Psoas muscle (tissue), 7 donors: ENCODE measurements at regions not wholly inside any gene's neighbourhood (a gene's known extent, or its start where the extent isn't known, plus 50 kb on each side); places are given as distances from the start of the nearest gene placed in this dataset.

Source experiments
- ATAC-seq, 4 donors: fragments of 200-7000 bp; cut with Tn5 transposase; one replicate each; pipeline ENCODE4 v1.9.1; 2020; ENCODE audit warnings: moderate library complexity in 3 of 4, mild to moderate bottlenecking in 2 of 4
- DNase-seq, 2 donors: peaks; one replicate each; pipeline ENCODE4 v3.0.0-alpha.2; 2020
- H3K27ac ChIP-seq: fragments of 200-600 bp; one replicate; pipeline ENCODE4 v1.8.0; 2022
- H3K27me3 ChIP-seq, 3 donors: fragments of 200-600 bp in 1 of 3; one replicate each; pipeline versions ENCODE4 v1.6.1 to v1.8.0; 2013 to 2022; ENCODE audit warnings: low read length in 2 of 3, mild to moderate bottlenecking in 2 of 3, moderate library complexity in 1 of 3; ENCODE audit not compliant: insufficient read depth in 3 of 3
- H3K36me3 ChIP-seq, 2 donors: fragments of 200-600 bp in 1 of 2; one replicate each; pipeline versions ENCODE4 v1.6.1 to v1.8.0; 2013 to 2022; ENCODE audit warnings: low read depth in 1 of 2, mild to moderate bottlenecking in 1 of 2, moderate library complexity in 1 of 2; ENCODE audit not compliant: insufficient read depth in 1 of 2
- H3K4me1 ChIP-seq: fragments of 200-600 bp; one replicate; pipeline ENCODE4 v1.8.0; 2022
- H3K4me3 ChIP-seq: fragments of 200-600 bp; one replicate; pipeline ENCODE4 v1.8.0; 2022; ENCODE audit warnings: mild to moderate bottlenecking
- H3K9me3 ChIP-seq: fragments of 200-600 bp; one replicate; pipeline ENCODE4 v1.8.0; 2022
- WGBS, 3 donors: extraction: QIAGEN DNeasy Blood & Tissue Kit; methylation state at CpG; one replicate each; pipeline versions ENCODE4 v1.1.6 to v1.1.7; 2013; 5-methylcytosine and 5-hydroxymethylcytosine counted together
- intact Hi-C, 2 donors: fragments of 100-400 bp; cut with DNase I; formaldehyde crosslinking; loops; one replicate each; pipeline versions ENCODE4 v1.11.0 to v1.14.2; 2022
- TF ChIP-seq, protein P1 (sequence below): fragments of 200-600 bp; IDR thresholded peaks from one replicate; pipeline ENCODE4 v1.8.0; 2022; ENCODE audit warnings: antibody characterized with exemption
- donor health status: healthy with polysubstance abuse.
- donor health status: DM: no; HTN: no; CAD: no; lungs with moderate emphysema.
- donor health status: Bipolar disorder and iron deficiency.
- donor health status: healthy.
- donor health status: DM: yes; HTN: yes; CAD: no.
- donor health status: DM: no; HTN: no; CAD: no.
- donor health status: DM: yes; HTN: yes; CAD: no.

DNA sequence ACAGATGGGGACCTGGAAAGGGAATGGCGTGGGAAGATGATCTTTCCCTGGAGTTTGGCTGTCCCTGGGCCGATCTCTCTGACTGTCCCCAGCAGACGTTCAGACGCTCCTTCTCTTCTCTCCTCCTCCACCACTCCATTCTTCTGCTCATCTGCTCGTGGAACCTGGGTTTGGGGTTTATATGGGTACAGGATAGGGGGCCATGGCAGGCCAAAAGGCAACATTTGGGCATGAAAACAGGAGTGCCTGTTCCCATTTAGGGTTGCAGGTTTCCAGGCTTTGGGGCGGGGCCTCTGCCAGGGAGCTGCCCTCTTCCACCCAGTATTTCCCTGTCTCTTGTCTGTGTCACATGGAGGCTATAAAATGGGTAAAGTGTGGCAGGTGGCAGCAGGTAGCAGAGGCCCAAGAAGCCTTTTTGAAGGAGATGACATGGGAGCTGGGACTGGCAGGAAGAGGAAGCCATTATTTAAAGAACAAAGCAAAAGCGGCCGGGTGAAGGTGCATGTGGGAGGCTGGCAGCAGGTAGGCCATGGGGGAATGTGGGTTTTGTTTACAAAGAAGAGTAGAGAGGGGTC, 203.7 kb downstream of the BMP7 start:
- peaks cover 0 to 14% (median 9%) of the 10 kb centered on the region in 3 donors for H3K27me3 ChIP-seq
- ATAC-seq (no peak), DNase-seq (no peak)
- TF ChIP-seq, protein P1, sequence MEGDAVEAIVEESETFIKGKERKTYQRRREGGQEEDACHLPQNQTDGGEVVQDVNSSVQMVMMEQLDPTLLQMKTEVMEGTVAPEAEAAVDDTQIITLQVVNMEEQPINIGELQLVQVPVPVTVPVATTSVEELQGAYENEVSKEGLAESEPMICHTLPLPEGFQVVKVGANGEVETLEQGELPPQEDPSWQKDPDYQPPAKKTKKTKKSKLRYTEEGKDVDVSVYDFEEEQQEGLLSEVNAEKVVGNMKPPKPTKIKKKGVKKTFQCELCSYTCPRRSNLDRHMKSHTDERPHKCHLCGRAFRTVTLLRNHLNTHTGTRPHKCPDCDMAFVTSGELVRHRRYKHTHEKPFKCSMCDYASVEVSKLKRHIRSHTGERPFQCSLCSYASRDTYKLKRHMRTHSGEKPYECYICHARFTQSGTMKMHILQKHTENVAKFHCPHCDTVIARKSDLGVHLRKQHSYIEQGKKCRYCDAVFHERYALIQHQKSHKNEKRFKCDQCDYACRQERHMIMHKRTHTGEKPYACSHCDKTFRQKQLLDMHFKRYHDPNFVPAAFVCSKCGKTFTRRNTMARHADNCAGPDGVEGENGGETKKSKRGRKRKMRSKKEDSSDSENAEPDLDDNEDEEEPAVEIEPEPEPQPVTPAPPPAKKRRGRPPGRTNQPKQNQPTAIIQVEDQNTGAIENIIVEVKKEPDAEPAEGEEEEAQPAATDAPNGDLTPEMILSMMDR: no peak
- no peaks in the 10 kb centered on the region for H3K9me3 ChIP-seq
- H3K27ac ChIP-seq: no peak overlapping the region
- H3K4me3 ChIP-seq: no peak overlapping the region
- no peaks in the 10 kb centered on the region for H3K4me1 ChIP-seq
- intact Hi-C loops: no loop called here
- no peaks in the 10 kb centered on the region for H3K36me3 ChIP-seq
- 75 to 81% (median 76%) methylated on average over 8 of the region's 8 CpGs for WGBS, 3 donors

DNA sequence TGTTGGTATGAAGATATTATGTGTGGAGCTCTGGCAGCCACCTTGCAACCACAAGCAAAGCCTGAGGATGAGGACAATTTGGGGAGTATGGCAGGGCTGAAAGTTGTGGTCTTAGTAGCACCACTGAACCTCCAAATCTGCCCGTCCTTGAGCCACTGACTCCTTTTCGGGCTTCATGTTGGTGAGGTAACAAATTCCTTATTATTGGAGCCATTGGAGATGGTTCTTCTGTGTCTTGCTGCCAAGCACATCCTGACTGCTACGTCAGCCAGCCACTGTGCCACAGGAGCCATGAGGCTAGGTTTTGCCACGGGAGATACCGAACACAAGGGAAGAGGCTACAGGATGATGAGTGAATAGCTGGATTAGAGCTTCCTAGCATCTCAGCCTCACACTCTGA, 201.6 kb downstream of the BMP7 start:
- H3K27ac ChIP-seq: no peak overlapping the region
- H3K4me1 ChIP-seq: no peaks in the 10 kb centered on the region
- peaks cover 0 to 18% (median 9%) of the 10 kb centered on the region in 3 donors for H3K27me3 ChIP-seq
- no peaks in the 10 kb centered on the region for H3K9me3 ChIP-seq
- TF ChIP-seq, protein P1: no peak
- H3K4me3 ChIP-seq: no peak overlapping the region
- WGBS, 3 donors: 75 to 86% (median 77%) methylated on average over 5 of the region's 5 CpGs
- DNase-seq (no peak), ATAC-seq (no peak)
- no peaks in the 10 kb centered on the region for H3K36me3 ChIP-seq
- intact Hi-C loops: no loop called here

DNA sequence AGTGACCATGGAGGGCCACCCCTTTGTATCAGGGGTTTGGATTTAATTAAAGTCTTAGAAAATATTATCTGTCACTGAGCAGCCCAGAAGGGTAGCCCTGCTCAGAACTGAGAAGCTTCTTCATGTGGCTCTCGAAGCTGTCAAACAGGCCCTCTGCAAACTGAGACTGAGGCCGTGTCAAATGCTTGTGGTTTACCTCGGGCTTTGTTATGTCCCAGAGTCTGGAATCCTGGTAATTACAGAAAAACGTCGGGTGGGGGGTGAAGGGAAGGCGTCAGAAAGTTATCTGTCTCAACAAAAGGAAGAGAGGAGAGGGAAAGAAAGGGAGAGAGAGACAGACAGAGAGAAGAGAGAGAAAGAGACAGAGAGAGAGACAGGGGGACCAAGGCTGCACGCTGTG, 200.8 kb downstream of the BMP7 start:
- ATAC-seq (no peak), DNase-seq (no peak)
- no peak overlapping the region for H3K27ac ChIP-seq
- no peaks in the 10 kb centered on the region for H3K9me3 ChIP-seq
- no peaks in the 10 kb centered on the region for H3K4me1 ChIP-seq
- 13 to 14% (median 13%) methylated on average over 7 of the region's 7 CpGs for WGBS, 3 donors
- peaks cover 0 to 22% (median 10%) of the 10 kb centered on the region in 3 donors for H3K27me3 ChIP-seq
- TF ChIP-seq, protein P1: no peak
- H3K36me3 ChIP-seq: no peaks in the 10 kb centered on the region
- intact Hi-C loops: no loop called here
- no peak overlapping the region for H3K4me3 ChIP-seq

DNA sequence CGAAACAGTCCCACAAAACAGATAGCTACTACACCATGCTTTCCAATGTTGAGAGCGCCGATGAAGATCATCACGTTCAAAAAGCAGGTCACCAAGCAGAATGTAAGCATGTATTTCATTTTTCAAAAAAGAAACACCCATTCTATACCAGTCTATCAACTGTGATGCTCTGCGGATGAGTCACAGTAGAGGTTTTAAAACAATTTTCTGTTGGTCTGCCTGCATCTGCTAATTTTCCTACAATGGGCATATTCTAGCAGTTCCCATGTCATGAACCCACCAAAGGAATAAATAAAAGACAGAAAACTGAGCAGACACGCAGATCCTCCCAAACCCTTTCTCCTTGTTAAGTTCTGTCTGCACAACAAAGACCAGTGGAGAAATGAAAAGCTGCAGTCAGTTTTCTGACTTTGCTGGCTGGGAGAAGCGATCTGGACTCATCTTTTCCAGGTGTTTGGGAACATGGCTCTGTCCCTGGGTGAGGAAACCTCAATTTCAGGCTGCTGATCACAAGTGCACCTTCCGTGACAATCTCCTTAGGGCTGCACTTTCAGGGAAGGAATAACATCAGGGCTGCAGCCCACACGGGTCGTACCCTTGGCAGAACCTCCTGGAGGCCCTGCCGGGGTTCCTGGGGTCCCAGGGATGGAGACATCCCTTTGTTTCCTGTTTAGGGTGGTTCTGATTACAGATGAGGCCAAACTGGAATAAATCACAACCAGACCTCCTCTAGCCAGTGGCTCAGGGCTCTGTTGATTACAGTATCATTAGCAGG, 200.1 kb downstream of the BMP7 start:
- no peak for ATAC-seq
- WGBS, 3 donors: 71 to 74% (median 72%) methylated on average over 11 of the region's 11 CpGs
- Histone ChIP-seq H3K27me3 (peaks cover 0 to 25% (median 10%) of the 10 kb centered on the region in 3 donors), H3K4me3 (no peak overlapping the region), H3K9me3 (no peaks in the 10 kb centered on the region), H3K36me3 (no peaks in the 10 kb centered on the region), H3K27ac (no peak overlapping the region), H3K4me1 (no peaks in the 10 kb centered on the region)
- no peak for DNase-seq
- intact Hi-C loops: no loop called here
- TF ChIP-seq, protein P1: no peak
